HG03575 (cell line): ENCODE measurements at regions not wholly inside any gene's neighbourhood (a gene's known extent, or its start where the extent isn't known, plus 50 kb on each side); places are given as distances from the start of the nearest gene placed in this dataset.

ENCODE experiments used
- ATAC-seq: cut with Tn5 transposase; IDR thresholded peaks from one replicate; pipeline ENCODE4 v1.9.1; 2021; ENCODE audit not compliant: unreplicated experiment, insufficient number of reproducible peaks, low FRiP score; ENCODE audit errors: extremely low read depth

DNA sequence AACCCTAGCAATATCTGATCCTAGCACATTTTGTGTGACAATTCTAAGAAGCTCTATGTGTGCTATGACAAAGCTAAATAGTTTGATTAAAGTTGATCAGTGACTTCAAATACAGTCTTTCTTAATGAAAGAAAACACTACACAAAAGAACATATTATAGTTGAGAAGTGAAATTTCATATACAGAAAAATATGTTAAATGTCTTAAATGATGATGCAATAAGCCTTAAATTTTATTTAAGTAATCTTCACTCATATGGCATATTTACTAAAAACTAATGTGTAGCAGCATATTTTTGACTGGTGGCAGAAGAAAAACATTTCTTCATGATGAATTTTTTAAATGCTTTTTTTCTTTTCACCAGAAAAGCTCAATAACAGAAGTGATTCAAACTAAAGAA, 485.5 kb downstream of the TUSC7 start:
- no peak for ATAC-seq

DNA sequence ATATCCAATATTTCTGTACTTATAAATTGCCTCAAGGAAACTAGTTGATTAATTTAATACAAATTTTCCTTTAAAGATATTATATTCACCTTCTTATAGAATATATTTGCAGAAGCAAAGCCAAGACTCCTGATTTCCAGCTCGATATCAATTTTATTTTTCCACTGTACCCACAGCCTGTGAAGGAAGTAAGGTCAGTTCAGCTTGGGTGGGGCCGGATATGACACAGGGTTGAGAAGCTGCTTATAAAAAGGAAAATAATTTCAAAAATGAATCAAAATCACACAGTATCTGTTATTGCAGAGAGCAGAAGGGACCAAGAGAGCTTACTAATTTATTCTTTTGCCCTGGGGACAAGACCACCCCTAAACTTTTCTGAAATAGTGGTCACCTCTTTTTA, 491.4 kb downstream of the TUSC7 start:
- ATAC-seq: no peak

DNA sequence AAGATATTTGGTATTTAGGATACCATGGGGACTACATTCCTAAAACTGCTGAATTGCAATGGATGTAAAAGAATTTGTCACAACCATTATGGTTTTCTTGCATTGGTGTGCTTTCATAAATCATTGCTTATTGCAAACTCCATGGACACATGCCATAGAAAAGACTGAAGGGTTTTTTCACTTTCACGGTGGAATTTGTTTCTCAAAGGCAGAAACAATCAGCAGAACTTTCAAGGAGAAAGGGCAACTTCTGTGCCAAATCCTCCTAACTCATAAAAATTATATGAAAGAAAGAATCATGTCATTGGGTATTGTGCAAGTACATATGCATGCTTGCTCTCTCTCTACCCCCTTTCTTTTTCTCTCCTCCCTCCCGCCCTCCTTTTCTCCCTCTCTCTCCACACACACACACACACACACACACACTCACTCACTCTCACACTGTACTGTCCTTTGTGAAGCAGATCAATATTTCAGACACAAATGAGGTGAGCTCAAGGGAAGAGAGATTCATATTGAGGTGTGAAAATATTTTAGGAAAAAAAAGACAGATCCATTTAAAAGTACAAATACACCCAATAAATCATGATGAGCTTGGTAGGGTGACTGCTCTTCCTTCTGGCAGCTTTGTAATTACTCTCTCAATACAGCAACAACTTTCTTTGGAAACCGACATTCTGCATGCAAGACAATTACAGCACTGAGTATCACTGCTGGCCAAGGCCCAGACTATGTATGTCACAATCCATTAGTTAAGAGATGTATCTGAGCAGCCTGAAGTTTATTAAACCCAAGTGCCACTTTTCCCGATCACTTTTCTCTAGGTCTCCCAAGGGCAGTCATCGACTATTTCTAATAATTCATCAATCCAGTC, 492.6 kb downstream of the TUSC7 start:
- ATAC-seq: no peak

DNA sequence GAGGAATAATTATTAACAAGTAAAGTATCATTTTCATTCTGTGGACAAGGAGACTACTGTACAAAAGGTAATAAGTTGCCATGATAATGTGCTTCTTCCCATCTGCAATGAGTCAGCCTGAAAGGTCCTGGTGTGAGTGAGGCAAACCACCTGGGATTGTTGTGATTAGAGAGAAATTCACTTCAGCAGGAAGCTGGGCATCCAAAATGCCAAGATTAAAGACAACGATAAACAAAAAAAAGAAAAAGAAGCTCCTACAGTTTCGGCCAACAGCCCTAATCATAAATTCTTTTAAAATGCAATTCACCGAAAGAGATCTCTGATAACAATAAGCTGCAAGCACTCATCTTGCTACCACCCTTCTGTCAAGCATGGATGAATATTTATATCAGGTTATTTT, 507.8 kb downstream of the TUSC7 start:
- no peak for ATAC-seq

DNA sequence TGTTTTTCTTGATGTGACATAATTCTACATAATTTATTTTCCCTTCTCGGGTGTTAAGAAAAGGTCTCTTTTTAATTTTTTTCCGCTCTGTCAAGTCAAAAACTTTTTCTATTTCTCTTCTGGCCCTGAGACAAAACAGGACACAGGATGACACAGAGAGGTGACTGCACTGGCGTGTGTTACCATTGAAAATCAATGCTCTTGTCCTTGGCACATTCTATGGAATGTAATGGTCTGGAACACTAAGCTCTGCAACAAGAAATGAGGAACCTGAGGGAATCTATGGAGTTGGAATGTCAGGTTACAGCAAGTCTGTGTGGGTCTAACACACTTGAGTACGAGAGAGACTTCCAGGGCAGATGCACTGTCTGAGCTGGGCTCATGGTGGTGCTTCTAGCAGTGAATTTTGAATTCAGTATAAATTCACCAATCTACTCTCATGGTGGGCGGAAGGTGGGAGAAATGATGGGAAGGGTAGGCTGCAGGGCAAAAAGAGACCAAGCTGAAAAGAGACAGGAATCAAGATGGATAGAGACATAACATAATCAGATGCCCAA, 508.3 kb downstream of the TUSC7 start:
- ATAC-seq: no peak

DNA sequence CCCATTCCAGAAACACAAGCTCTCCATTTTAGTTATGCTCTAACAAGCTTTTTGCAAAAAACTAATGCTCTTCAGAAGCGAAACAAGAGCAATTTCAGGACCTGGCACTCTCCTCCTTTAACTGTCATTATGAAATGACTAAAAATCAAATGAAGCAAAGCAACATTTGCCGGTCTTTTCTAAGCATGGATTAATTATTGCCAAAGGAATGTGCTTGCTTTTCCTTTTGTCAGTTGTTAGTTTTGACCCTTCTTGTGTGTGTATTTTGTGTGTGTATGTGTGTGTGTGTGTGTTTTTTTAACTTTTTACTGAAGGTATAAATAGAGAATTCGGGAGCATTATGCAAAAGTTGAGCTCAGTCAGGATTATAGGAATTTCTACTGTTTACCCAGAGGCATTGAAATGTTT, 509.1 kb downstream of the TUSC7 start:
- no peak for ATAC-seq

DNA sequence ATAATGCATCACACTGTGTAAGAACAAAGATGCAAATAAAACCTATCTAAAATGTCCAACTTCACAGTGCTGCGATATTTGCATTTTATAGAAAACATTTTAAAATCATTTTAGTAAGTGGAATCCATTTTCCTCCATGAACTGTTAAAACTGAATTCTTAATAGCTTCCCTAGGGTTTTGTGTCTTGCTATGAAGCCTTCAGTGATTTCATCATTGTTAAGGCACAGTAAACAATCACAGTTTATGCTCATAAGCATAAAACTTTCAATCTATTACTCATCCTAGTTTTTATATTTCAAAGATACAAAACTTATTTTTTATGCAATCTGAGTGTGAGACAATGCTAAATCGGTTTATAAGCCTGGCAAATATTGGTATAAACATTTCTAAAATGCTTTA, 509.7 kb downstream of the TUSC7 start:
- no peak for ATAC-seq

DNA sequence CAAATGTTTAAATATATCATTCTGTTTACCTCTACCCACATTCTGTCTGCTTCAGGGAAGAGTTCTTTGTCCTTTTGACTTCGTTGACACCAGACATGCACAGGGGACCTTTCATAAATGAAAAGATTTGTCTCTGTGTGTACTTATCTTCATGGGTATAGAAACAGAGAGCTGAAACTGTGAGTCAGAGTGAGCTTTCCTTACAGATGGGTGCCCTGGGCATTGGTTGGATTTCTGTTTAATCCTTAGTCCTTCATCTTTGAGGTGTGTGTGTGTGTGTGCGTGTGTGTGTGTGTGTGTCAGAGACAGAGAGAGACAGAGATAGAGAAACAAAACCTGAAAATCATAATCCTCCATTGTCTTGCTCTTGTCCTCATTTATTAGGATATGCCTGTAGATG, 517.4 kb downstream of the TUSC7 start:
- no peak for ATAC-seq

DNA sequence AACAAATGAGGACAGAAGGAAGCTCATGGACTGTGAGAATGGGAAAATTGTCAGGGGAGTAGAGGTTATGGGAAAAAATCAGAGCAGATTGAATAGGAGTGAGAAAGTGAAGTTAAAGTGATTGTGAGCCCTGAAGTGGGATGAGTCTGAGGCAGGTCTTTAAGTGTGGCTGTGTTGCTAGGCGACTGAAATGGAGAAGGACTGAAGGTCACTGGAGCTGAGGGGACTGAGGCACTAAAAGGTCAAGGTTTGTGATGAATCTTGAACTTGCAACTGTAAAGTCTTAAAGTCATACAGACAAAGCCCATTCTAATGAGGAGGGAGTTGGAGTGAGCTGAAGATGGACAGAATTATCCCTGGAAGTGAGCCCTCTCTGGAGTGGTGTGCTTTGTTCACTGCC, 518.9 kb downstream of the TUSC7 start:
- ATAC-seq: no peak

DNA sequence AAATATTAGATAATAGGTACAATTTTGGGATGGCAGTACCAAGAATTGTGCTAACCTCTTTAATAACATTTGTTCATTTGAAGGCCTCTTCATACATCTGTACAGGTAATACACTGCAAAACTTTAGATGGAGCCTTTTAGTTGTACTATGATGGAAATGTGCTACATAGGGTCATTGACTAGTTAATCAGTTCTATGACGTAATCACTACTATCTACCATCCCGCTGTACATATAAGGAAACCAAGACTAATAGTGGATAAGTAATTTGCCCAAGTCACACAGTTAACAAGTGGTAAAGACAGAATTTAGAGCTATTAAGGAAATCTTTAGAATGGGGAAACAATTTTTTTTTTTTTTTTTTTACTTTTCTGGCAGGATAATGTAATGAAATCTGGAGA, 521.3 kb downstream of the TUSC7 start:
- no peak for ATAC-seq

DNA sequence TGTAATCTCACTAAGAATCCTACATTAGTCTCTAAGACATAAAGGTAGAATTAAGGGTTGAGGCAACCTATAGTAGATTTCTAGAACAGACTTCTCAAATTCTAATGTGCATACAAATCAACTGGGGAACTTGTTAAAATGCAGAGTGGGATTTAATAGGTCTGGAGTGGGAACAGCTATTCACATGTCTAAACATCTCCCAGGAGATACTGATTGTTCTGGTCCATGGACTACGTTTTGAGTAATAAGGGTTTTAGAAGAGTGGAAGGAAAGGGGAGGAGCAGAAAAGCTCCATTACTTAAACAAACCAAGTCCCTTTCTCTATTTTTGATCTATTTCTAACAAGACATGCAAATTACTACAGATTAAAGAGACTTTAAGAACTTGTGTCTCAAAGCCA, 524.8 kb downstream of the TUSC7 start:
- ATAC-seq: no peak

DNA sequence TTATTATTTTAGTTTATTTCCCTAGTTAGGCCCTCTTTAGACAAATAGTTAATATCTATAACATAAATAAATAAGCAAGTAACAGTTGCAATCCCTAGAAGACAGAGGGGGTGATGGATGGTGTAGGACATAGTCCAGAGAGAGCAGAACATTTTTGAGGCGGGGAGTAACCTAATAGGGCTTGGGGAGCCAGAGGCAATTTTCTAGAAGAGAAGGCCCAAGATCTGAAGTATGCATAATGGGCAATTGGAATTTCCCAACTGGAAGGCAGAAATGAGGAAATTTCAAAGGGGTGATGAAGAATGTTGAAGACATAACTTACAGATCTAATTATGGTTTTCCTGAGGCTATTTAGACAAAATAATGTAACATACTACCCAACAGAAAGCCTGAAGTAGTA, 525.7 kb downstream of the TUSC7 start:
- no peak for ATAC-seq

DNA sequence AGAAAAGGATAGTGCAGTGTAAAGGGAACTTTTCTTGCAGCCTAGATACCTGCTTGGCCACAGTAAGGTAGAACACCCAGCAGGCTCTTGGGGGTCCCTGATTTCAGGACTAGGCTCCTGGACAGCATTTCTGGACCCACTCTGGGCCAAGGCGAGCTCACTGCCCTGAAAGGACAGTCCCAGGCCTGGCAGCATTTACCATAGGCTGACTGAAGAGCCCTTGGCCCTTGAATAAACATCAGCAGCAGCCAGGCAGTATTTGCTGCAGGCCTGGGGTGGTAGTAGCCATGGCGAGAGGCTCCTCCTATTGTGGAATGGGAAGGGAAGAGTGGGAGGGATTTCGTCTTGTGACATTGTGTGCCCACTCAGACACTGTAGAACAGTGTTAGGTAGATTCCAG, 529.2 kb downstream of the TUSC7 start:
- ATAC-seq: no peak

DNA sequence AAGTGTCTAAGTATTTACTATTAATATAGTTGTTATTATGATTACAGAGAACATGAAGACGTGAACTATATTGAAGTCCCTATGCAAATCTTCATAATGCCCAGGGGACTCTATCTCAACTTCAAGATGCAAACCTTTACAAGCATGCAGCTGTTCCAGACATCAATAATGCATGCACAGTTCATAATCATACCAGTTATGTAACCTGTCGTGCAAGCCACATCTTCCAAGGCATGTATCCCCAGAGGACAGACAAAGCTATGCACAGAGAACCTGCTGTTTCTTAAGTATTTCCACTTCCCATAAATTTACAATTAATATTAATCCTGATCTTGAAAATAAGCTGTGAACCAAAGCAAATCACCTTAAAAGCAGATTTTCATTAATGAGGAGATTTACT, 534.1 kb downstream of the TUSC7 start:
- ATAC-seq: no peak

DNA sequence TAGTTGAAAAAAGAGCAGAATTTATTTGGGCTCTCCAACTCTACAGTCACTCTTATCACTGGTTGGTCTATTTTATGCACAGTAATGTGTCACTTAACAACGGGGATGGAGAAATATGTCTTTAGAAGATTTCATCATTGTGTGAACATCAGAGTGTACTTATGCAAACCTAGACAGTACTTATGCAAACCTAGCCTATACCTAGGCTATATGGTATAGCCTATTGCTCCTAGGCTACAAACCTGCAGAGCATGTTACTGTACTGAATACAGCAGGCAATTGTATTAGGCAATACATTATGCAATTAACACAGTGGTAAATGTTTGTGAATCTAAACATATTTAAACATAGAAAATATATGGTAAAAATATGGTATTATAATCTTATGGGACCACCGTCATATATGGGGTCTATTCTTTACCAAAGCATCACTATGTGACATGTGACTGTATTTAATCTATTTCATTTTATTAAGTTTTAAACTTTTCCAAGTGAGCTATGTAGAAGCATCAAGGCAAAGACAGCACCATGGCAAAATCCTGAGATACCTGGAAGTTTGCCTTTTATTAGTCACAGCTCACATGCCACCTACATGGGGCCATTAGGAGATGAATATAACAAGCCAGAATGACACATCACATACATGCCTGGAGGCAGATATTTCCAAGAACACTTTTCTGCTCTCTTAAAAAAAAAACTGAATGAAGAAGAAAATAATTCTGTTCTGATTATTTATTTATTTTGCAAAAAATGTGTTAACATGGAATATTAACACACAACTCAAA, 537.4 kb downstream of the TUSC7 start:
- ATAC-seq: no peak

DNA sequence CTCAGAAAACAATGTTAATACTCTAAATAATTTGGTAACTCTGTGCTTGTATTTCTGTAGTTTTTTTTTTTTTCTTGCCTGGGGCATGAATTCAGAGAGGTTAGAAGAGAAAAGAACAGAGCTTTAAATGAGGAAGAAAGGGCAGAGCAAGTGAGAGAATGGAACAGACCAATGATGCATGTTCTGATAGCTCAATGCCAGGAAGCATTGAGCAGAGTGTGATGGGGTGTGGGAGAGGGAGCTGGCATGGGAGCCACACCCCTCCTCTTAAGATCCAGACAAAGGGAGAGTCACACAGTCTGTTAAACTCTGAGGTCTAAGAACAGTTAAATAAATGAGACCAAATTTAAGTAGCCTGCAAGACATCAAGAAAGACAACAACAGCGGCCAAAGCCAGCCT, 538.6 kb downstream of the TUSC7 start:
- ATAC-seq: no peak

DNA sequence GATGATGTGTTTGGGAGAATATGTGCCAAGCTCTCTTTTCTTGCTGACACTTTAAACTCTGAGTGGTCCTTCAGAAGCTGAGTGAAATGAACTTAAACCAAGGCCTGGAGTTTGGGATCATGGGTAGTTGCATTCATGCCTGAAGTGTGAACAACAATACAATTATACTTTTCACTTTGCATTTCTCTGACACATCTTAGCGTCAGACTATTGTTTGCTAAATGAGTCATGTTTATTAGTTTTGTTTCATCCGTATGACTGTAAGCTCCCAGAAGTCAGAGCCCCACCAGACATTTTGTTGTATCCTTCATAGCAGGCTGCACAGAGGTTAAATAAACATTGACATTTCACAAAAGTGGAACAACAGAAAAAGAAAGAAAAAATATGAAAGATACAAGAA, 542.6 kb downstream of the TUSC7 start:
- ATAC-seq: no peak

DNA sequence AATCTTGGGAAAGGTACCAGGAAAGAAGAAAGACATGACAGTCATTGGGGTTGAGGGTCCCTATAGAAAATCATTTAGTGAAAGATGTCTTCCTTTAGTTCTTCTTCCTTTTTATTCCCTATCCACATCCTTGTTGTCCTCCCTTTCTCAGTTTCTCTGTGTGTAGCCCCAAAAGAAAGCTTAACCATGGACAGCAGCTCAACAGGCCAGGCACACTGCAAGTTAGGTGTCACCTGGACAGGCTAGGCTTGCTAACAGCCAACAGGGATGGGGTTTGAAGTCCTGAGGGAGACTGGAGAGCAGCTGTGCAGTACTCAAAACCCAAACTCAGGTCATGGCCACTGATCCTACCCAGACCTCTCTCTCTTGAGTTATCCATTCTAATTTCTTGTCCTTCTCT, 543.1 kb downstream of the TUSC7 start:
- ATAC-seq: no peak

DNA sequence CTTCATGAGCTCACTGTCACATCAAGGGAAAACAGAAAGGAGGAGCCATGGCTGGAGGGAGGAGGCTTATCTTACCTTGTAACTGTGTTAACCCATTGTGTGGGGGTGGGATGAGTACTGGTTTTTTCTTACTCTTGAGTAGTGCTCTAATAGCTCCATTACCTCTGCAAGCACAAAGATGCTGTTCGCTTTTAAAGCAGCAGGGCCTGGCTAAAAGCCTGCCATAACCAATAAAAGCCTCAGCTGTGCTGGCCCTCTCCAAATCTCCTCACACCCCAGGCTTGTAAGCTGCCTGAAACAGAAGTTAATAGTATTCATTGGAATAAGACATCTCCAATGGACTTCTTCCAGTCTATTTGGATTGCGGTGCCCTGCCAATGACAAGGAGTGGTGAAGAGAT, 544.1 kb downstream of the TUSC7 start:
- no peak for ATAC-seq

DNA sequence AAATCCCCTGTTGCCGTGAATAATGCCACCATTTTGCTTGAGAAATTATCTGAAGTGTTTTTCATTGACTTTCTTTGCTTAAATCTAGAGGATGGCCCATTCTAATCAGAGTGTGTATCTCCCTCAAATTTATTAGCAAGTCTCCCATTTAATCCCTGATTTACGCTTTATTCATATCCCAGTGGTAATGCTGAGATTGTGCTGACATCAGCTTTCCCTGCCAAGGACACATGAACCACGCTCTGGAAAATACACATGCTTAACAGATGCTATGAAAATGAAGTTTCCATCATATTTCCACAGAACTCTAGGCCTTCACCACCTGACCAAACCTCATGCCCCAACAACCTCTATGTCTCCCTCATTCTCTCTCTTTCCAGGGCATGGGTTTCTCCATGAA, 545.4 kb downstream of the TUSC7 start:
- ATAC-seq: no peak
